H1 (cell line): ENCODE measurements at regions not wholly inside any gene's neighbourhood (a gene's known extent, or its start where the extent isn't known, plus 50 kb on each side); places are given as distances from the start of the nearest gene placed in this dataset.

Experiments
- ASH2L ChIP-seq: fragments of 200-600, 300-600 bp; sonication (generic); IDR thresholded peaks from one replicate; pipeline ENCODE4 v1.7.1; 2017; ENCODE audit warnings: low read length
- CREB1 ChIP-seq: IDR thresholded peaks from 2 replicates; pipeline ENCODE4 v1.6.1; 2012; ENCODE audit warnings: inconsistent platforms

DNA sequence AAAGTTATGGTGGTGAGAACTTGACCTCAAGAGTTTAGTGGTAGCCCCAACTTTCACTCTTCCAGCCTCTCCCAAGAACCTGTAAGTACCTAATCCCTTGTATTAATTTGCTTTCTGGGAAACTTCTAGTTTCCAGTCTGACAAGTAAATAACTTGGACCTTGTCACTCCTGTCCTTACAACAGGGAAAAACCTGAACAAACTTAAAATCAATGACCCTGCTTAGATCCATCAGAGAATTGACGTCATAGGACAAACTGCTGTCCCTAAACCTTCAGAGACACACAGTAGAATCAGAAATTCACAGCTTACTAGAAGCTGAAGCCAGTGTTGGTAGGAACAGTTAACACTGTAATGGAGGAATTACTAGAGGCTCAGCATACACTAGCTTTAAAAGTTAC is 60.0 kb upstream of the DCLK2 start (continued):
- no peak for TF ChIP-seq ASH2L
- no peak for TF ChIP-seq CREB1
- TF ChIP-seq, all 59 proteins: peak for 0
